Kidney epithelial cell (primary cell): ENCODE measurements at regions not wholly inside any gene's neighbourhood (a gene's known extent, or its start where the extent isn't known, plus 50 kb on each side); places are given as distances from the start of the nearest gene placed in this dataset.

Experiments used
- DNase-seq: peaks from one replicate; pipeline ENCODE4 v3.0.0-alpha.2; 2010; ENCODE audit warnings: low read depth
- H3K27me3 ChIP-seq: 2 replicates; pipeline ENCODE4 v1.6.0; 2011; ENCODE audit warnings: low read length; ENCODE audit not compliant: control insufficient read depth, insufficient read depth
- H3K36me3 ChIP-seq: 2 replicates; pipeline ENCODE4 v1.5.1; 2011; ENCODE audit warnings: low read length; ENCODE audit not compliant: control insufficient read depth, insufficient read depth
- H3K4me3 ChIP-seq: 2 replicates; pipeline ENCODE4 v1.5.1; 2011; ENCODE audit warnings: low read depth, mild to moderate bottlenecking, control low read depth, low read length
- CTCF ChIP-seq: IDR thresholded peaks from 2 replicates; pipeline ENCODE4 v1.5.1; 2011; ENCODE audit warnings: mild to moderate bottlenecking, moderate library complexity, low read length, control low read depth, inconsistent platforms; ENCODE audit not compliant: insufficient read depth, poor library complexity, severe bottlenecking

DNA sequence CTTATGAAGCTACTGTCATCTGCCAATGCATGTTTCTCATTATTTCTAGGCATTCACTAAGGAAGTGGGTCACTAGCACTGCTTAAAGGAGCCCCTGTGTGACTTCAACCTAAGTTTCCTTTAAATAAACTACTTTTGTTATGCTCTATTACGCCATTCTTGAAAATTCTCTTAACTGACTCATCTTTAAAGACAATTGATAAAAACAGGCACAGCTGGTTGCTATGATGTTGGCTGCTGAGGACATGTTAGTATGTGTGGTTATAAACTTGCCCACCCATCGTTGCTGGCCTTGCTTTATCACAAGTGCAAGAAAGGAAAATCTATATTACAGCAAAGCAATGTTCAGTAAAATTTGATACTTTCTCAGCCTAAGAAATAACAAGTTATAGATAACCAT is 75.8 kb upstream of the CNTNAP4 start:
- DNase-seq, result no peak
- H3K36me3 ChIP-seq, result no peaks in the 10 kb centered on the region
- no peak for TF ChIP-seq CTCF
- H3K4me3 ChIP-seq, result no peak overlapping the region
- no peaks in the 10 kb centered on the region for H3K27me3 ChIP-seq

DNA sequence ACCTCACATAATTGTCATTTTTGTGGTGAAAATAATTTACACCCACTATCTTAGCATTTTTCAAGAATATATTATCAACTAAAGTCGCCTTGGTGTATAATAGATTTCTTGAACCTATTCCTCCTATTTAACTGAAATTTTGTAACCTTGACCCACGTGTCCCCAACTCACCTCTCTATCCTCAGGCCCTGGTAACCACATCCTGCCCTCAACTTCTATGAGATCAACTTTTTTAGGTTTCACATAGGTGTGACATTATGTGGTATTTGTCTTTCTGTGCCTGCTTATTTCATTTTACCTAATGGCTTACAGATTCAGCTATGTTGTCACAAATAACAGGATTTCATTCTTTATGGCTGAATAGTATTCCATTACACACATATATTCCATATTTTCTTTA is 73.0 kb upstream of the CNTNAP4 start:
- TF ChIP-seq CTCF, result no peak

DNA sequence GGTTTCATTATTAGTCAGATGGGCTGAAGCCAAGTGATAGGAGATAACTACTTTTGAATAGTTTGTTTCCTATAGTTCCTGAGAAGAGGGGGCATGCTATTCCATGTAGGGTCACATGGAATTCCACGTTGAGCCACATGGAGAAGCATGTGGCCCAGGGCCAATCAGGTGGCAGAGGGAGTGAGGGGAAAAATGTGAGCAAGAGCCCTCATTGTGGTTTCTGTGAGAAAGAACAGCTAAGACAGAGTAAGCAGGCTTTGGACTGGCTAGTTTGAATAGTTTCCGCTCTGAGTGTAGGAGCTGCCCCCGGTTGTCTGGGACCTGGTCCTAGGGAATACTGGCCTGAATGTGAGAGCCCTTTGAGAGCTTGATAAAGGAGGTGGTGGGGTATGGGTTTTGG is 69.9 kb upstream of the CNTNAP4 start:
- Histone ChIP-seq H3K4me3 (no peak overlapping the region), H3K27me3 (no peaks in the 10 kb centered on the region), H3K36me3 (no peaks in the 10 kb centered on the region)
- no peak for TF ChIP-seq CTCF
- DNase-seq, result no peak

More for the DNA sequence above, 73.0 kb upstream of the CNTNAP4 start:
- no peak overlapping the region for H3K4me3 ChIP-seq
- no peaks in the 10 kb centered on the region for H3K36me3 ChIP-seq
- no peaks in the 10 kb centered on the region for H3K27me3 ChIP-seq
- DNase-seq, result no peak

DNA sequence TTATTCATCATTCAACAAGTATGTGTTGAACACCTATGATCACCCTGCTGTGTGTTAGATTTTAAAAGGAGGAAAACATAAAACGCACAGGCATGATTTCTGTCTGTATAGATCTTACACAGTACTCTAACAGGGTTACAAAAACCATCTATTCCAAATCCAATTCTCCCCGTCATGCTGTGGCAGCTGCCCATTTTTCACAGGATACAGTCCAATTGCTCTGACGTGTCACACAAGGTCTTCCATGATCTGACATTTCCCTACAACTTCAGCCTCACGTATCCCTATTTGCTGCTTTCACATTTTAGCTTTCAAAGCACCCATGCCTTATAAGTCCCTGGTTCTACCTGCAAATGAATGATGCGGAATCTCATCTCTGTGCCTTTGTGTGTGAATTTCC is 67.0 kb upstream of the CNTNAP4 start:
- H3K4me3 ChIP-seq, result no peak overlapping the region
- no peak for DNase-seq
- TF ChIP-seq CTCF, result no peak

DNA sequence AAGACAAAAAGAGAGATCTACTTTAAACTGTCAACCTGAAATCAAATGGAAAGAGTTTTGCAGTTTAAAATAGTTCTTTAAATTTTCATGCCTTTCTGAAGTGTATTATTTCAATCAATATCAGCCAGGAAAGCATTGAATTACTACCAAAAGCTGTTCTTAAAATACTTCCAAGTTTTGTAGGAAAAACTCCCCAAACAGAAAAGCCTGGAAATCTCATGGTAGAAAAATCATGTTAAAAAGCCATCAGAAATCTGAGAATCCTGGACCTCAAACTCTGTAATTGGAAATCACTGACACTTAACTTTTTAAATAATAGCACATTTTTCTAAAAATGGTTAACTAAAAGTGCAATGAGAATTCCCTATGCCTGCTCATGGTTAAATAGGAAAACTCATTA is 63.3 kb upstream of the CNTNAP4 start:
- Histone ChIP-seq H3K36me3 (no peaks in the 10 kb centered on the region), H3K4me3 (no peak overlapping the region), H3K27me3 (no peaks in the 10 kb centered on the region)
- DNase-seq, result no peak
- TF ChIP-seq CTCF, result no peak

More for the DNA sequence above, 67.0 kb upstream of the CNTNAP4 start:
- H3K36me3 ChIP-seq, result no peaks in the 10 kb centered on the region
- no peaks in the 10 kb centered on the region for H3K27me3 ChIP-seq

DNA sequence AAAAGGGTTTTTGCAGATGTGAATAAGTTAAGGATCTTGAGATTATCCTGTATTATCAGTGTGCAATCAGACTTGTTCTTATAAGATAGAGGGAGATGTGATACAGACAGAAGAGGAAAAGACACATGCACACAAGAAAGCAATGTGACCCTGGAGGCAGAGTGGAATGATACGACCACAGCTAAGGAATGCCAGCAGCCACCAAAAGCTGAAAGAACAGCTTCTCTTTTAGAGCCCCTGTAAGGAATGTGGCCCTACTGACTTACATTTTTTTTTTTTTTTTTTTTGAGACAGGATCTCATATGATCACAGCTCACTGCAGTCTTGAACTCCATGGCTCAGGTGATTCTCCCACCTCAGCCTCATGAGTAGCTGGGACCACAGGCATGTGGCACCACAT is 62.3 kb upstream of the CNTNAP4 start:
- no peak for TF ChIP-seq CTCF
- no peak for DNase-seq

More for the DNA sequence above, 62.3 kb upstream of the CNTNAP4 start:
- no peaks in the 10 kb centered on the region for H3K36me3 ChIP-seq
- H3K27me3 ChIP-seq, result no peaks in the 10 kb centered on the region
- no peak overlapping the region for H3K4me3 ChIP-seq
